Stomach (tissue), 8 donors: ENCODE measurements at regions not wholly inside any gene's neighbourhood (a gene's known extent, or its start where the extent isn't known, plus 50 kb on each side); places are given as distances from the start of the nearest gene placed in this dataset.

Experiments
- DNase-seq, 2 donors: peaks; one replicate each; pipeline versions ENCODE4 v3.0.0 to v3.0.0-alpha.2; 2013 to 2019
- H3K27ac ChIP-seq, 5 donors: fragments of 200-600 bp in 4 of 5; sonication (generic) in 4 of 5; one replicate each; pipeline ENCODE4 v1.5.1; 2013 to 2019; ENCODE audit warnings: mild to moderate bottlenecking in 1 of 5, moderate library complexity in 1 of 5
- H3K27me3 ChIP-seq, 3 donors: fragments of 200-600 bp; sonication (generic); one replicate each; pipeline ENCODE4 v1.5.1; 2017 to 2019; ENCODE audit warnings: mixed run types in 1 of 3
- H3K36me3 ChIP-seq, 4 donors: fragments of 200-600 bp; sonication (generic); 1 replicate in 3 of 4; 2 replicates in 1 of 4; pipeline ENCODE4 v1.5.1; 2016 to 2019
- H3K4me1 ChIP-seq, 4 donors: fragments of 200-600 bp; sonication (generic); one replicate each; pipeline ENCODE4 v1.5.1; 2016 to 2019
- H3K4me3 ChIP-seq, 4 donors: fragments of 200-600 bp; sonication (generic) in 3 of 4; one replicate each; pipeline ENCODE4 v1.5.1; 2016 to 2019; ENCODE audit warnings: mild to moderate bottlenecking in 1 of 4
- H3K9me3 ChIP-seq, 4 donors: fragments of 200-600 bp; sonication (generic); one replicate each; pipeline ENCODE4 v1.5.1; 2016 to 2019
- EP300 ChIP-seq: sonication (generic); formaldehyde crosslinking; IDR thresholded peaks from one replicate; pipeline ENCODE4 v1.6.1; 2017; ENCODE audit warnings: antibody characterized with exemption
- POLR2A ChIP-seq, 4 donors: fragments of 450-650 bp; IDR thresholded peaks; one replicate each; pipeline ENCODE4 v1.6.1; 2016; ENCODE audit warnings: antibody characterized with exemption in 4 of 4, control low read depth in 2 of 4, mild to moderate bottlenecking in 1 of 4, moderate library complexity in 1 of 4
- POLR2AphosphoS5 ChIP-seq, 3 donors: sonication (generic); formaldehyde crosslinking; IDR thresholded peaks; one replicate each; pipeline ENCODE4 v1.6.1; 2016; ENCODE audit warnings: antibody characterized with exemption in 3 of 3
- WGBS, 5 donors: extraction: QIAGEN DNeasy Blood & Tissue Kit in 3 of 5; methylation state at CpG; one replicate each; pipeline versions ENCODE4 v1.1.5 to v1.1.7; 2013 to 2018; 5-methylcytosine and 5-hydroxymethylcytosine counted together
- intact Hi-C: fragments of 100-400 bp; cut with DNase I; formaldehyde crosslinking; loops from one replicate; pipeline ENCODE4 v1.15.1; 2023; ENCODE audit warnings: low total_unique reads
- TF ChIP-seq, protein P1 (sequence below), 7 experiments: fragments of 450-650 bp in 4 of 7; fragments of 200-600 bp in 3 of 7; sonication (generic) in 3 of 7; IDR thresholded peaks; one replicate each; pipeline ENCODE4 v1.5.1; 2016 to 2019; ENCODE audit warnings: antibody characterized with exemption in 7 of 7, control low read depth in 2 of 7, mild to moderate bottlenecking in 1 of 7
- donor health status: healthy with polysubstance abuse.
- donor health status: Bipolar disorder and iron deficiency.
- donor health status: healthy.

DNA sequence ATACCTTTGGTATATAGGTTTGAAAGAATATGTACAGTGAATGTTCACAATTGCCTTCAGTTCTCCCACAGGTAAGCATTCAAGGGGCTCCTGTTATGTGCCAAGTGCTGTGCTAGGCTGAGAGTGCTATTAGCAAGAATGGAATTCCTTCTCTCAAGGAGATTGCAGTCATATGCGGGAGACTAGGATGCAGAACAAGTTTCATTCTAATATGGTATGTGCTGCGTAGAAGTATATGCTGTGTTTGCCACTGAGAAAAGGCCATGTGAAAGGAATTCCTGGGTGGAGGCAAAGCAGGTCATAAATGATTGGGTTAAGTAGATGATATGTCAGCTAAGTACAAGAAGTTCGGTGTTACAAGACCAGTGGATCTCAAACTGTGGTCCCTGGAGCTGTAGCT lies 303.0 kb downstream of the GPATCH2 start:
- DNase-seq = no peak
- no peak overlapping the region for H3K27ac ChIP-seq
- intact Hi-C loops = no loop called here
- TF ChIP-seq POLR2AphosphoS5 (IDR thresholded peaks at IDR 0.05) (no peak), EP300 (no peak), POLR2A (IDR thresholded peaks at IDR 0.05) (no peak)
- TF ChIP-seq, protein P1, sequence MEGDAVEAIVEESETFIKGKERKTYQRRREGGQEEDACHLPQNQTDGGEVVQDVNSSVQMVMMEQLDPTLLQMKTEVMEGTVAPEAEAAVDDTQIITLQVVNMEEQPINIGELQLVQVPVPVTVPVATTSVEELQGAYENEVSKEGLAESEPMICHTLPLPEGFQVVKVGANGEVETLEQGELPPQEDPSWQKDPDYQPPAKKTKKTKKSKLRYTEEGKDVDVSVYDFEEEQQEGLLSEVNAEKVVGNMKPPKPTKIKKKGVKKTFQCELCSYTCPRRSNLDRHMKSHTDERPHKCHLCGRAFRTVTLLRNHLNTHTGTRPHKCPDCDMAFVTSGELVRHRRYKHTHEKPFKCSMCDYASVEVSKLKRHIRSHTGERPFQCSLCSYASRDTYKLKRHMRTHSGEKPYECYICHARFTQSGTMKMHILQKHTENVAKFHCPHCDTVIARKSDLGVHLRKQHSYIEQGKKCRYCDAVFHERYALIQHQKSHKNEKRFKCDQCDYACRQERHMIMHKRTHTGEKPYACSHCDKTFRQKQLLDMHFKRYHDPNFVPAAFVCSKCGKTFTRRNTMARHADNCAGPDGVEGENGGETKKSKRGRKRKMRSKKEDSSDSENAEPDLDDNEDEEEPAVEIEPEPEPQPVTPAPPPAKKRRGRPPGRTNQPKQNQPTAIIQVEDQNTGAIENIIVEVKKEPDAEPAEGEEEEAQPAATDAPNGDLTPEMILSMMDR (IDR thresholded peaks at IDR 0.05) = no peak
- peaks cover 0 to 6% (median 0%) of the 10 kb centered on the region in 4 donors for H3K9me3 ChIP-seq
- 91 to 97% (median 93%) methylated on average over 3 of the region's 3 CpGs for WGBS, 5 donors
- no peaks in the 10 kb centered on the region for H3K27me3 ChIP-seq
- no peak overlapping the region for H3K4me3 ChIP-seq
- no peaks in the 10 kb centered on the region for H3K36me3 ChIP-seq
- peaks cover 0 to 18% (median 8%) of the 10 kb centered on the region in 4 donors for H3K4me1 ChIP-seq

DNA sequence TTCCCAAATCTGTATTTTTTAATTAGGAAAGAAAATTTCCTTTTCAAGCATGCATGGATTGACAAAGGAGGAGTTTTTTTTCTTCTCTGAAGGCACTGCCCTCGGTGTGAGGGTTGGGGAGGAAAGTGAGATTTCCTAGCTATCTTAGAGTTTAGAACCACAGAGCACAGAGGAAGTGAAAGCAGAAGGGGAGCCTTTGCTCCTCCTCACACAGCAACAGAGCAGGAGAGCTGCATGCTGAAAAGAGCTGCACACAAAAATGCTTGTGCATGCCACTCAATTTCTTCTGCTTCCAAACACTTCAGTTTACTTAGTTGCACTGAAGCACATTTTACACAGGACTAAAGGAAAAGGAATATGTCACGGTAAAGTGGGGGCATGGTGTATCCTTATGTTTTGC lies 308.1 kb downstream of the GPATCH2 start:
- H3K27ac ChIP-seq = no peak overlapping the region
- H3K36me3 ChIP-seq = no peaks in the 10 kb centered on the region
- no peaks in the 10 kb centered on the region for H3K27me3 ChIP-seq
- no peaks in the 10 kb centered on the region for H3K4me1 ChIP-seq
- peak in 1 of 2 donors; percentile 10 for DNase-seq
- no peak overlapping the region for H3K4me3 ChIP-seq
- WGBS, 5 donors = 60 to 75% (median 64%) methylated on average over 2 of the region's 2 CpGs
- intact Hi-C loops = no loop called here
- TF ChIP-seq, protein P1 (IDR thresholded peaks at IDR 0.05) = no peak
- TF ChIP-seq EP300 = no peak
- no peak for TF ChIP-seq POLR2AphosphoS5 (IDR thresholded peaks at IDR 0.05)
- no peak for TF ChIP-seq POLR2A (IDR thresholded peaks at IDR 0.05)
- no peaks in the 10 kb centered on the region for H3K9me3 ChIP-seq

DNA sequence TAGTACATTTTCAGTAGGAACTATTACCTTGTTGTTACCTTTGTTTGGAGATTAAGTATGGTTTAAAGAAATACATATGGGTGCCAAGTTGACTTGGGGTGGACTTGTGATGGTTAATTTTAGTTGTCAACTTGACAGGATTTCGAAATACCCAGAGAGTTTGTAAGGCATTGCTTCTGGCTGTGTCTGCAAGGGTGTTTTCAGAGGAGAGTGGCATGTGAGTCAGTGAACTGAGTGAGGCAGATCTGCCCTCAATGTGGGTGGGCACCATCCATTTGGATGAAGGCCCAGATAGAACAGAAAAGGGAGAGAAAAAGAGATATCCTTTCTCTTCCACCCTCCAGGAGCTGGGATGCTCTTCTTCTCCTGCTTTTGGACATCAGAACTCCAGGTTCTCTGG lies 315.5 kb downstream of the GPATCH2 start:
- intact Hi-C loops = no loop called here
- no peak for TF ChIP-seq POLR2A (IDR thresholded peaks at IDR 0.05)
- TF ChIP-seq EP300 = no peak
- TF ChIP-seq, protein P1 (IDR thresholded peaks at IDR 0.05) = no peak
- TF ChIP-seq POLR2AphosphoS5 (IDR thresholded peaks at IDR 0.05) = no peak
- no peak for DNase-seq

DNA sequence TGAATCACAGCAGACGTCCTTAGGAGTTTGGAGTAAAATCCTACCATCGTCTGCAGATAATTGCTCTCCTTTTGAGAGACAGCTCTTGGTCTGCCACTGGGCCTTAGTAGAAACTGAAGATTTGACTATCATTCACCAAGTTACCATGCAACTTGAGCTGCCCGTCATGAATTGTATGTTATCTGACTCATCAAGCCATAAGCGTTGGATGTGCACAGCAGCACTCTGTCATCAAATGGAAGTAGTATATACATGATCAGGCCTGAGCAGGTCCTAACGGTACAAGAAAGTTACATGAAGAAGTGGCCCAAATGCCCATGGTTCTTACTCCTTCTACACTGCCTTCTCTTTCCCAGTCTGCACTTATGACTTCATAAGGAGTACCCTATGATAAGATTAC lies 317.8 kb downstream of the GPATCH2 start:
- TF ChIP-seq, protein P1 (IDR thresholded peaks at IDR 0.05) = no peak
- TF ChIP-seq POLR2A (IDR thresholded peaks at IDR 0.05) (no peak), EP300 (no peak), POLR2AphosphoS5 (IDR thresholded peaks at IDR 0.05) (no peak)
- WGBS, 5 donors = 88 to 97% (median 90%) methylated on average over 5 of the region's 5 CpGs
- Histone ChIP-seq H3K27me3 (no peaks in the 10 kb centered on the region), H3K4me1 (no peaks in the 10 kb centered on the region), H3K27ac (no peak overlapping the region), H3K4me3 (no peak overlapping the region), H3K9me3 (no peaks in the 10 kb centered on the region), H3K36me3 (no peaks in the 10 kb centered on the region)
- intact Hi-C loops = no loop called here
- DNase-seq = no peak

More for the DNA sequence above, 315.5 kb downstream of the GPATCH2 start:
- Histone ChIP-seq H3K4me3 (no peak overlapping the region), H3K4me1 (no peaks in the 10 kb centered on the region), H3K27me3 (no peaks in the 10 kb centered on the region), H3K27ac (no peak overlapping the region), H3K36me3 (no peaks in the 10 kb centered on the region), H3K9me3 (no peaks in the 10 kb centered on the region)
- 43 to 78% (median 71%) methylated on average over 1 of the region's 1 CpG for WGBS, 5 donors
